ENCODE measurements at regions not wholly inside any gene's neighbourhood (a gene's known extent, or its start where the extent isn't known, plus 50 kb on each side); places are given as distances from the start of the nearest gene placed in this dataset.

GRCh38 chr10:65010845-65011244 lies 1489.6 kb downstream of the REEP3 start:
- Histone ChIP-seq H3K27ac (ENCODE audit: low read length) (no peak overlapping the region), H4K20me1 (ENCODE audit: insufficient read depth, low read length) (no peaks in the 10 kb centered on the region), H3K9me3 (ENCODE audit: insufficient read depth, low read length) (no peaks in the 10 kb centered on the region), H3K9ac (ENCODE audit: low read length) (no peak overlapping the region), H3K4me3 (ENCODE audit: low read length) (no peak overlapping the region), H3K4me1 (ENCODE audit: low read length) (no peaks in the 10 kb centered on the region), H3K4me2 (ENCODE audit: low read length) (no peak overlapping the region), H3K79me2 (ENCODE audit: low read length) (no peaks in the 10 kb centered on the region), H3K36me3 (replicated peaks; ENCODE audit: low read depth, low read length) (no peaks in the 10 kb centered on the region), H3K27me3 (ENCODE audit: low read depth, low read length) (no peaks in the 10 kb centered on the region), H2AFZ (ENCODE audit: low read depth, low read length) (no peak overlapping the region)
- TF ChIP-seq EZH2phosphoT487 (IDR thresholded peaks at IDR 0.05; ENCODE audit: low read depth) (no peak), CTCF (IDR thresholded peaks at IDR 0.05; ENCODE audit: low read depth, low read length) (no peak)

GRCh38 chr10:65017523-65017922 lies 1496.3 kb downstream of the REEP3 start:
- H3K9ac ChIP-seq (ENCODE audit: low read length) = no peak overlapping the region
- no peak overlapping the region for H3K27ac ChIP-seq (ENCODE audit: low read length)
- no peaks in the 10 kb centered on the region for H3K9me3 ChIP-seq (ENCODE audit: insufficient read depth, low read length)
- H3K79me2 ChIP-seq (ENCODE audit: low read length) = no peaks in the 10 kb centered on the region
- no peak overlapping the region for H3K4me3 ChIP-seq (ENCODE audit: low read length)
- H3K36me3 ChIP-seq (replicated peaks; ENCODE audit: low read depth, low read length) = no peaks in the 10 kb centered on the region
- no peaks in the 10 kb centered on the region for H3K4me1 ChIP-seq (ENCODE audit: low read length)
- H4K20me1 ChIP-seq (ENCODE audit: insufficient read depth, low read length) = no peaks in the 10 kb centered on the region
- no peaks in the 10 kb centered on the region for H3K27me3 ChIP-seq (ENCODE audit: low read depth, low read length)
- H3K4me2 ChIP-seq (ENCODE audit: low read length) = no peak overlapping the region
- no peak overlapping the region for H2AFZ ChIP-seq (ENCODE audit: low read depth, low read length)
- no peak for TF ChIP-seq CTCF (IDR thresholded peaks at IDR 0.05; ENCODE audit: low read depth, low read length)

GRCh38 chr10:65024886-65025285 lies 1503.7 kb downstream of the REEP3 start:
- Histone ChIP-seq H3K27ac (ENCODE audit: low read length) (no peak overlapping the region), H3K79me2 (ENCODE audit: low read length) (no peaks in the 10 kb centered on the region), H3K4me2 (ENCODE audit: low read length) (no peak overlapping the region), H3K4me3 (ENCODE audit: low read length) (no peak overlapping the region), H3K27me3 (ENCODE audit: low read depth, low read length) (no peaks in the 10 kb centered on the region), H3K4me1 (ENCODE audit: low read length) (no peaks in the 10 kb centered on the region), H3K36me3 (replicated peaks; ENCODE audit: low read depth, low read length) (no peaks in the 10 kb centered on the region), H3K9me3 (ENCODE audit: insufficient read depth, low read length) (no peaks in the 10 kb centered on the region), H2AFZ (ENCODE audit: low read depth, low read length) (no peak overlapping the region), H3K9ac (ENCODE audit: low read length) (no peak overlapping the region), H4K20me1 (ENCODE audit: insufficient read depth, low read length) (no peaks in the 10 kb centered on the region)
- no peak for TF ChIP-seq CTCF (IDR thresholded peaks at IDR 0.05; ENCODE audit: low read depth, low read length)
- TF ChIP-seq EZH2phosphoT487 (IDR thresholded peaks at IDR 0.05; ENCODE audit: low read depth) = no peak

- no peaks in the 10 kb centered on the region for H3K4me1 ChIP-seq (ENCODE audit: low read length)
- no peaks in the 10 kb centered on the region for H3K27me3 ChIP-seq (ENCODE audit: low read depth, low read length)
- TF ChIP-seq EZH2phosphoT487 (IDR thresholded peaks at IDR 0.05; ENCODE audit: low read depth) (no peak), CTCF (IDR thresholded peaks at IDR 0.05; ENCODE audit: low read depth, low read length) (no peak)
These were observed 1509.1 kb downstream of the REEP3 start for GRCh38 chr10:65030263-65030662.

More at GRCh38 chr10:65030263-65030662, 1509.1 kb downstream of the REEP3 start:
- Histone ChIP-seq H3K27ac (ENCODE audit: low read length) (no peak overlapping the region), H3K79me2 (ENCODE audit: low read length) (no peaks in the 10 kb centered on the region), H3K9ac (ENCODE audit: low read length) (no peak overlapping the region), H3K36me3 (replicated peaks; ENCODE audit: low read depth, low read length) (no peaks in the 10 kb centered on the region), H3K4me2 (ENCODE audit: low read length) (no peak overlapping the region), H2AFZ (ENCODE audit: low read depth, low read length) (no peak overlapping the region), H3K4me3 (ENCODE audit: low read length) (no peak overlapping the region), H4K20me1 (ENCODE audit: insufficient read depth, low read length) (no peaks in the 10 kb centered on the region), H3K9me3 (ENCODE audit: insufficient read depth, low read length) (no peaks in the 10 kb centered on the region)
